Thyroid gland (tissue), 4 donors: ENCODE measurements at regions not wholly inside any gene's neighbourhood (a gene's known extent, or its start where the extent isn't known, plus 50 kb on each side); places are given as distances from the start of the nearest gene placed in this dataset.

ENCODE experiments used
- DNase-seq, 2 donors: peaks; one replicate each; pipeline ENCODE4 v3.0.0-alpha.2; 2019
- H3K27ac ChIP-seq, 3 donors: fragments of 200-600 bp; sonication (generic); 1 replicate in 2 of 3; 2 replicates in 1 of 3; pipeline ENCODE4 v1.5.1; 2016 to 2019; ENCODE audit warnings: mild to moderate bottlenecking in 1 of 3, moderate library complexity in 1 of 3
- H3K27me3 ChIP-seq: fragments of 200-600 bp; sonication (generic); one replicate; pipeline ENCODE4 v1.5.1; 2019
- H3K36me3 ChIP-seq, 2 donors: fragments of 200-600 bp; sonication (generic); one replicate each; pipeline ENCODE4 v1.5.1; 2016 to 2019
- H3K4me1 ChIP-seq, 2 donors: fragments of 200-600 bp; sonication (generic); one replicate each; pipeline ENCODE4 v1.5.1; 2017 to 2019
- H3K4me3 ChIP-seq, 3 donors: fragments of 200-600 bp; sonication (generic); replicated peaks in 1 of 3; 1 replicate in 2 of 3; 2 replicates in 1 of 3; pipeline ENCODE4 v1.5.1; 2016; ENCODE audit warnings: mild to moderate bottlenecking in 1 of 3
- H3K9me3 ChIP-seq: fragments of 200-600 bp; sonication (generic); one replicate; pipeline ENCODE4 v1.5.1; 2017
- CTCF ChIP-seq, 6 experiments: fragments of 200-600 bp in 3 of 6; fragments of 450-650 bp in 3 of 6; sonication (generic) in 3 of 6; IDR thresholded peaks; one replicate each; pipeline ENCODE4 v1.5.1; 2016 to 2019; ENCODE audit warnings: antibody characterized with exemption in 6 of 6, mild to moderate bottlenecking in 2 of 6, inconsistent platforms in 1 of 6, moderate library complexity in 1 of 6
- POLR2A ChIP-seq, 2 donors: fragments of 450-650 bp; IDR thresholded peaks; one replicate each; pipeline ENCODE4 v1.6.1; 2017; ENCODE audit warnings: antibody characterized with exemption in 2 of 2, mild to moderate bottlenecking in 2 of 2, moderate library complexity in 1 of 2
- WGBS, 2 donors: methylation state at CpG; one replicate each; pipeline ENCODE4 v1.1.5; 2017; 5-methylcytosine and 5-hydroxymethylcytosine counted together
- intact Hi-C: fragments of 100-400 bp; cut with DNase I; formaldehyde crosslinking; loops from one replicate; pipeline ENCODE4 v1.15.1; 2023

DNA sequence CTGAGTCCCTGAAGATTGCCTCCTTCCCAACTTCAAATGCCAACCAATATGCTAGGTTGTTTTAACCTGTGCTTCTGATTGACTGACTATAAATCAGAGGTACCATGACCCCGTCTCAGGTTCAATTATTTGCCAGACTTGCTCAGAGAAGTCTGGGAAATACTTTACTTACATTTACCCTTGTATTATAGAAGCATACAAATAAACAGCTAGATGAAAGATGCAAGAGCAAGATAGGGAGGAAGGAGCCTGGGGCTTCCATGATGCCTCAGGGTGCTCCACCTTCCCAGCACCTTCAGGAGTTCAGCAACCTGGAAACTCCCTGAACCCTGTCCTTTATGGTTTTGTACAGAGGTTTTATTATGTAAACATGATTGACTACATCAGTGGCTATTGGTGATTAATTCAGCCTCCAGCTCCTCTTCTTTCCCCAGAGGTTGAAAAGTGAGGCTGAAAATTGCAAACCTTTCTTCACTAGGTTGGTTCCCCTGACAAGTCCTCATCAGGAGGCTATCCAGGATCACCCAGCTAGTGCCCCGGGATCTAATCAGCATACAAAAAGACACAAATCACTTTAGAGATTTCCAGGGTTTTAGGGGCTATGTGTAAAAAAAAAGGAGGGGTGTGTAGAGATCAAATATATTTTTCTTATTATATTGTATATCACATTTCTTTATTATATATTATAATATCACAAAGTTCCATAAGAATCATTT is 547.7 kb downstream of the EPM2A start:
- TF ChIP-seq POLR2A (IDR thresholded peaks at IDR 0.05): no peak
- no peak for TF ChIP-seq CTCF (IDR thresholded peaks at IDR 0.05)
- Histone ChIP-seq H3K4me1 (no peaks in the 10 kb centered on the region), H3K36me3 (no peaks in the 10 kb centered on the region), H3K9me3 (no peaks in the 10 kb centered on the region), H3K27ac (no peak overlapping the region), H3K27me3 (no peaks in the 10 kb centered on the region), H3K4me3 (no peak overlapping the region)
- WGBS, 2 donors: 50 to 64% methylated on average over 2 of the region's 2 CpGs
- DNase-seq: no peak
- intact Hi-C loops: no loop called here

DNA sequence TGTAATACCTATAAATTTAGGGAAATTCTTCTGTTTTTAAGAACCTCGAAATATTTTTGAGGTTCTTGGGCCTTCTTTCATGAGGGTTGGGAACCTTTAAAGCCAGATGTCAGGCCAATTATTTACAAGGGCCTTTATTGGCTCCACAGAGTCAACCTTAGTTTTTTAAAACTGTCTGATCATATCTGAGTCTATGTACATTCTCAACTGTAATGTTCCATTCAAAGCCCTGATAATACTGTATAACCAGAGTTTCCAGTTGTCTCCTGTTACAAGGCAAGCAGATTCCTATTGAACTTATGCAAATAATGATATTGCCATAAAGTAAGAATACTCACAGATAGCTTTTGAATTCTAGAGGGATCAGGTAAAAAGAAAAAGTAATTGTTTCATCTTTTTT is 545.5 kb downstream of the EPM2A start:
- intact Hi-C loops: no loop called here
- no peak overlapping the region for H3K27ac ChIP-seq

GRCh38 chr6:145194389-145194788 is 540.9 kb downstream of the EPM2A start:
- H3K4me3 ChIP-seq: no peak overlapping the region
- intact Hi-C loops: no loop called here
- TF ChIP-seq POLR2A (IDR thresholded peaks at IDR 0.05): no peak
- no peak for TF ChIP-seq CTCF (IDR thresholded peaks at IDR 0.05)
- H3K27me3 ChIP-seq: no peaks in the 10 kb centered on the region
- H3K36me3 ChIP-seq: no peaks in the 10 kb centered on the region
- no peaks in the 10 kb centered on the region for H3K9me3 ChIP-seq
- WGBS, 2 donors: 79 to 91% methylated on average over 3 of the region's 3 CpGs
- no peaks in the 10 kb centered on the region for H3K4me1 ChIP-seq
- DNase-seq: no peak
- H3K27ac ChIP-seq: no peak overlapping the region

More for the DNA sequence above, 545.5 kb downstream of the EPM2A start:
- DNase-seq: no peak
- no peaks in the 10 kb centered on the region for H3K27me3 ChIP-seq
- H3K36me3 ChIP-seq: no peaks in the 10 kb centered on the region
- H3K9me3 ChIP-seq: no peaks in the 10 kb centered on the region
- H3K4me1 ChIP-seq: no peaks in the 10 kb centered on the region
- no peak for TF ChIP-seq CTCF (IDR thresholded peaks at IDR 0.05)
- no peak for TF ChIP-seq POLR2A (IDR thresholded peaks at IDR 0.05)
- no peak overlapping the region for H3K4me3 ChIP-seq
- 84 to 89% methylated on average over 1 of the region's 1 CpG for WGBS, 2 donors

GRCh38 chr6:145199961-145200360 is 535.4 kb downstream of the EPM2A start:
- Histone ChIP-seq H3K4me3 (no peak overlapping the region), H3K9me3 (no peaks in the 10 kb centered on the region), H3K27me3 (no peaks in the 10 kb centered on the region), H3K27ac (no peak overlapping the region), H3K36me3 (no peaks in the 10 kb centered on the region), H3K4me1 (no peaks in the 10 kb centered on the region)
- WGBS, 2 donors: 22 to 41% methylated on average over 1 of the region's 1 CpG
- DNase-seq: no peak
- intact Hi-C loops: no loop called here
- TF ChIP-seq POLR2A (IDR thresholded peaks at IDR 0.05) (no peak), CTCF (IDR thresholded peaks at IDR 0.05) (no peak)

GRCh38 chr6:145204301-145204700 is 531.0 kb downstream of the EPM2A start:
- WGBS, 2 donors: 81 to 83% methylated on average over 2 of the region's 2 CpGs
- intact Hi-C loops: no loop called here
- no peak for DNase-seq
- TF ChIP-seq CTCF (IDR thresholded peaks at IDR 0.05) (no peak), POLR2A (IDR thresholded peaks at IDR 0.05) (no peak)
- Histone ChIP-seq H3K27me3 (no peaks in the 10 kb centered on the region), H3K4me1 (no peaks in the 10 kb centered on the region), H3K36me3 (no peaks in the 10 kb centered on the region), H3K27ac (no peak overlapping the region), H3K4me3 (no peak overlapping the region), H3K9me3 (no peaks in the 10 kb centered on the region)
